GM13977 (cell line): ENCODE measurements at regions not wholly inside any gene's neighbourhood (a gene's known extent, or its start where the extent isn't known, plus 50 kb on each side); places are given as distances from the start of the nearest gene placed in this dataset.

Experiments used
- DNase-seq: peaks from one replicate; pipeline ENCODE4 v3.0.0; 2012; ENCODE audit warnings: low spot score
- in situ Hi-C: fragments of 300-500 bp; cut with MboI; formaldehyde crosslinking; loops from one replicate; pipeline ENCODE4 v1.12.0; 2022; ENCODE audit warnings: low sequenced_read_pairs, low pct_unique_long_range_greater_than_20kb, mixed read lengths, inconsistent platforms; ENCODE audit not compliant: unreplicated experiment
- TF ChIP-seq, protein P1 (sequence below): IDR thresholded peaks from 2 replicates; pipeline ENCODE4 v1.5.1; 2012; ENCODE audit warnings: mild to moderate bottlenecking, control low read depth; ENCODE audit not compliant: insufficient read depth; ENCODE audit errors: extremely low read depth, missing control alignments

DNA sequence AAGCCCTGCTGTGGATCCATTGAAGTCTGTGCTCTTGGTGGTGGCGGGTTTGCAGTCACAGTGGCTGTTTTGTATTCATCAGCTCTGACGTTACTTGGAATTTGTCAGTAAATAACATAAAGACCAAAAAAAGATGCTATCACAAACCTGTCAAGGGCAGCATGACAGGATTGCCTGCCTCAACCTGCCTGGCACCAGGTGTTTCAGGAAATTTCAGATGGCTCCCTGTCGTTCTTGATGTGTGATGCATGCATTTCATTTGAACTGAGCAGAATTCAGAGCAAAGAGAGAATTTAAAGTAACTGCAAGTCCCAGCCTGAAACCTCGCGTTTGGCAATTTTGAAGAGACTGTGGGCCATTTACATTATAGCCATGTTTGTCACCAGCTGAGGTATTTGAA, 50.3 kb upstream of the EPC2 start:
- in situ Hi-C loops = no loop called here
- DNase-seq = no peak
- TF ChIP-seq, protein P1, sequence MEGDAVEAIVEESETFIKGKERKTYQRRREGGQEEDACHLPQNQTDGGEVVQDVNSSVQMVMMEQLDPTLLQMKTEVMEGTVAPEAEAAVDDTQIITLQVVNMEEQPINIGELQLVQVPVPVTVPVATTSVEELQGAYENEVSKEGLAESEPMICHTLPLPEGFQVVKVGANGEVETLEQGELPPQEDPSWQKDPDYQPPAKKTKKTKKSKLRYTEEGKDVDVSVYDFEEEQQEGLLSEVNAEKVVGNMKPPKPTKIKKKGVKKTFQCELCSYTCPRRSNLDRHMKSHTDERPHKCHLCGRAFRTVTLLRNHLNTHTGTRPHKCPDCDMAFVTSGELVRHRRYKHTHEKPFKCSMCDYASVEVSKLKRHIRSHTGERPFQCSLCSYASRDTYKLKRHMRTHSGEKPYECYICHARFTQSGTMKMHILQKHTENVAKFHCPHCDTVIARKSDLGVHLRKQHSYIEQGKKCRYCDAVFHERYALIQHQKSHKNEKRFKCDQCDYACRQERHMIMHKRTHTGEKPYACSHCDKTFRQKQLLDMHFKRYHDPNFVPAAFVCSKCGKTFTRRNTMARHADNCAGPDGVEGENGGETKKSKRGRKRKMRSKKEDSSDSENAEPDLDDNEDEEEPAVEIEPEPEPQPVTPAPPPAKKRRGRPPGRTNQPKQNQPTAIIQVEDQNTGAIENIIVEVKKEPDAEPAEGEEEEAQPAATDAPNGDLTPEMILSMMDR = no peak
